GM18858 (cell line): ENCODE measurements at regions not wholly inside any gene's neighbourhood (a gene's known extent, or its start where the extent isn't known, plus 50 kb on each side); places are given as distances from the start of the nearest gene placed in this dataset.
A peak's percentile ranks its signal among the peaks of the same experiment; 100 is the strongest.

Experiments used
- ATAC-seq: cut with Tn5 transposase; IDR thresholded peaks from one replicate; pipeline ENCODE4 v1.9.1; 2021; ENCODE audit not compliant: unreplicated experiment

DNA sequence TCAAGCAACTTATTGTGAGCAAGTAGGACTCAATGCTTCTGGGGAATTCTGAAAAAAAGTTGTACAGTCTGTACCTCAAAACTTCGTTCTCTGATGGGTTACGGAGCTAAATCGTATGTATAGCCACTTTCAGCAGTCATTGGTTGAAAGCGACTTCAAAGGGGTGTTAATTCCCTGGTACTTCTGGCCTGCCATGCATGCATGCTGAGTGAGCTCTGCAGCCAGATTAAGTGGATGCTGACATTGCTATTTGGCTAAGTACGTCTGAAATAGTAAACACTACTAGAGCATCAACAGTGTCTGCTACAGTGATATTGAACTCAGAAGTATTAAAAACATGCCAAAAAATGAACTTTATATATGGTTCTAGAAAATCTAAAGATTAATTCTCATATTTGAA, 1183.1 kb upstream of the PCDH20 start:
- ATAC-seq, result no peak

DNA sequence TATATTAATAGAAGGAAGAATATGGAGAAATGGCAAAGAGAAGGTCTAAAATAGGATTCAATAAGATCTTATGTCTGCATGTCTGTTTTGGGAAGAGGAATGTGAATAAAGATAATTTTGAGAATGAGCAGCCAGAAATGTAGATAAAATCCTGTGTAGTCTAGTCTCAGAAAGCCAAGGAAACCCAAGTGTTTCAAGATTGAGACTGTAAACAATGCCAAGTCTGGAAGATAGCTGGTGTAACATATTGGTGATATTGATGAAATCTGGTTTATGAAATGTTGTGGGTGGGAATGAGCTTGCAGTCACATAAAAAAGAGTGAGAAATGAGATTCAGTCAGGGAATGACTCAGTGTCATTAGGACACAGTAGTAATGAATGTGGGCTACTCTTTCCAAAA, 1180.3 kb upstream of the PCDH20 start:
- no peak for ATAC-seq

- no peak for ATAC-seq
Observed at GRCh38 chr13:62593804-62594203, 1178.2 kb upstream of the PCDH20 start.

DNA sequence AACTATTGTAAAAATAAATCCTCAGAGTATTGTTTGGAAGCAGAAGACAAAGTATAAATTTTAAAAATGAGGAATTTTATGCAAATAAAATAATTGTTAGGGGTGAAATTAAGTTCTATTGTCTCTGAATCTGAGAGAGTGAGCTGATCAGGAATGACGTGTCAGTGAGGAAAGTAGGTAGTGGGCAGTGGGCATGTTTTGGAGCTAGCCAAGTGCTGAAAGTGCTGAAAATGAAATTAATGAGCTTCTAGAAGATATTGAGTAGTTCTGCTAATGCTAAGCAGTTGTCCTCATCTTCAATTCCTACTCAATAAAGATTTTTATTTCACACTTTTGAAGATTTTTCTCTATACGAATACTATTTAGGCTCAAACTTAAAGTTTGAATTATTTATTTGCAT, 1167.8 kb upstream of the PCDH20 start:
- no peak for ATAC-seq

GRCh38 chr13:62578402-62578801, 1162.8 kb upstream of the PCDH20 start:
- ATAC-seq, result no peak

GRCh38 chr13:62564770-62565169, 1149.1 kb upstream of the PCDH20 start:
- ATAC-seq, result no peak

DNA sequence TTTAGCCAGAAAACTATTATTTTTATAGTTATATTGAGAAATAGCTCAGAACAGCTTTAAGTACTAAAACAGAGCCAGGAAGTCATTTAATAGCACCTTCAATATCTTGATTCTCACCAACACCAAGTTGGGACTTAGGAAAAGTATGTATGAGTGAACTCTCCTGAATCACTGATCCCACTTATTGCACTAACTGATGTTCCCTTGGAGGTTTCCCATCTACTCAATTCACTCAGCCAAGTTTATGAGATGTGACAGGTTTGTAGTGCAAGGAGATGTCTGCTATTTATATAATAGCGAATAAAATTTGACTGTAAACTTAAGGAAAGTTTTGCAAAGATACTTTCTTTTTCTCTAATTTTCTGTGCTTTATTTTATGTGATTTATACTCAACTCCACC, 1147.6 kb upstream of the PCDH20 start:
- ATAC-seq, result no peak

GRCh38 chr13:62556978-62557377, 1141.3 kb upstream of the PCDH20 start:
- no peak for ATAC-seq

- ATAC-seq, result no peak
Observed at GRCh38 chr13:62551588-62551987, 1135.9 kb upstream of the PCDH20 start.

DNA sequence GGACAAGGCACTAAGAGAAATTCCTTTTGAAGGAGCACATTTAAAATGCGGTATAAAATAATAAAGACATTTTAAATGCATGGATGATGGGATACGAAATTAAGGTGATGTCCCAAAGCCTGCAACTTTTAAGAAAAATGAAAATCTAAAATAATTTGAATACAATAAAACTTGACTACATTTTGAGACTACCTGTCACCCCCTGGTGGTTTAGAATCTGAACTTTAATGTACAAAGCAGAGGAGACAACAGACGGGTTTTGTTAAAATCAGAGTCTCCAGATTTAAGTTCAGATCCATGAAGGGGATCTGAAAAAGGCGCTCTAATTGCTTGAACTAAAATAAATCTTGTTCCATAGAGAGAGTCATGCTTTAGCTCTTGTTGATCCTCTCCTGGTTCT, 1129.3 kb upstream of the PCDH20 start:
- ATAC-seq, result no peak

DNA sequence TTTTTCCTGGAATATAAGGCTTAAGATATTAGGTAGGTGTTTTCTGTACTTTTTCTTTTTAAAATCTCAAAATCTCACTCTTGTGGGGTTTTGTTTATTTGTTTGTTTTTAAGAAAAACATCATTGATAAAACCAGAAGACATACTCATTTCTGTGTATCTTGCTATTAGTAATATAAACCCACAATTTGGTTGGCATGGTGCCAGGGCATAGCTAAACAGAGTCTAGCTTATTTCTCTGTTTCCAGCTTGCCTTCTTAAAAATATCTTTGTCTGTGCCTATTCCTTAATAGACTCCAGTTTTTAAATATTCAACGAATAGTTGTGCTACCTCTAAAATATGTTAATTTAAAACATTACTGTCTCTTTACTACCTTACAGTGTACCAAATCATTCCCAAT, 1121.9 kb upstream of the PCDH20 start:
- no peak for ATAC-seq

DNA sequence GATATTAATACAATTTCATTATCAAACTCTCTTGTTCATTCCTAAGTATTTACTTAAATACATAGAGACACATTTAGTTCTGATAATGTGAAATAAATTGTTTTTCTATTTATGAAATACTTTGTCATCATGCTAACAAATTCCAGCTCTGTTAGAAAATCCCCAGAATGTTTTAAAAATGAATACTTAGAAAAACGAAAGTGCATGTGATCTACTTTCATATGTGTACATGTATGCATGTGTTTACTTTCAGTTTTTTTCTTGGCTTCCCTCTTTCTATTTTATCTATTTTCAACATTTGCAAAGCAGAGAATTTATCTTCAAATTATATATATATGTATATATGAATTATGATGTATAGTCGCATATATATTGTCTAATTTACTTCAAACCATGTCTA, 1110.0 kb upstream of the PCDH20 start:
- ATAC-seq, result peak; percentile 17

GRCh38 chr13:62524498-62524897, 1108.8 kb upstream of the PCDH20 start:
- peak; percentile 32 for ATAC-seq

DNA sequence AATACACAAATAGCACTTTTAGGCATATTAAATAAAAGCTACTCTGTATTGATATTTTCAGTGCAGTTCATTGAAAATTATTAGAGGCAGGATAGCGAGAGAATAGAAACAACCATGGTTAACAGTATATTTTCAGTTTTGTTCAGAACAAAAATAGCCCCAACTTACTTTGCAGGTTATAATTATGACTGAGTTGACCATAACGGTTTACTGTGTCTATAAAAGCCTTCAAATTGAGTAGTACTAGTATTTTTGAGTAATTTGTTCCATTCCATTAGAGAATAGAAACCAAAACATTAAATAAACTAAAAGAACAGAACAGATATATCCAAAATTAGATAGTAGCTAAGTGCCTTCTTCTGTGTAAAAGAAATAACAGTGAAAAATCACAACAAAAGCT, 1108.4 kb upstream of the PCDH20 start:
- ATAC-seq, result peak; percentile 86

DNA sequence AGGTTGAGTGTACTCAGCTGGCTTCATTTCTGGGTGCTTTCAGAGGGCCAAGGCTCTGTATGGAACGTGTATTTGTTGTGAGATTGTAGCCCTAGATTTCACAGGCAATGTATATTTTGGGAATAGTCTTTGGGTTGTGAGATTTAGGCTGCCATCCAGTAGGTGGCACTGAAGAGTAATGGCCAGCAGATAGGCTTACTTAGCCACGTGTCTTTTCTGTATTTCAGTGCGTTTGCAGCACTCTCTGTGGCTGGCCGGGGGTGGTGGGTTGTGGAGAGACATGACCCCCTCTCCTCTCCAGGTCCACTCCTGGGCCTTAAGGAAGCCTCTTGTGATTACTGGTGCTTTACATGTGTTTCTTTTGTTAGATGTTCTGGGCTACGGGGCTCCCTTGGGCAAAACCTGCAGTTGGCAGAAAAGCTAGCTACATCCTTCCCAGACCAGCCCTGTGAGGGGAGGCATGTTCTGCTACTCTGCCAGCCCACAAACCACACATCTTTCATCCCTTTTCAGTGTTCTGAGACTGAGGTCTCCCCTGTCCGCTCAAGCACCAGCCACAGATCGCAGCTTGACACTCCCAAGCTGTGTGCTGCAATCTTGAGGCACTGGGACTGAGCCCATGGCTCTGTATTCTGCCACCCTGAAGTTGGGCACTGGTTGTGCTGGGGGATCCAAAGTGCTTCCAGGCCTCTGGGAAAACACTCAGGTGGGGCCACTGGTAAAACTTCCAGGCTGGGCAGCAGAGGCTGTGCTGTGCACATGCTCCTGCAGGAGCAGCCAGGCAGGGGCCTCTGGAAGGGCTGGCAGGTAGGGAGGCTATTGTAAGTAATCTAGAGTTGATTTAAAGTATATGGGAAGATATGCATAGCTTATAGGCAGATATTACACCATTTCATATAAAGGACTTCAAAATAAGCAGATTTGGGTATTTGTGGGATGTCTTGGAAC, 1096.8 kb upstream of the PCDH20 start:
- peak; percentile 89 for ATAC-seq

- peak; percentile 27 for ATAC-seq
Observed at GRCh38 chr13:62510906-62511655, 1095.4 kb upstream of the PCDH20 start.

DNA sequence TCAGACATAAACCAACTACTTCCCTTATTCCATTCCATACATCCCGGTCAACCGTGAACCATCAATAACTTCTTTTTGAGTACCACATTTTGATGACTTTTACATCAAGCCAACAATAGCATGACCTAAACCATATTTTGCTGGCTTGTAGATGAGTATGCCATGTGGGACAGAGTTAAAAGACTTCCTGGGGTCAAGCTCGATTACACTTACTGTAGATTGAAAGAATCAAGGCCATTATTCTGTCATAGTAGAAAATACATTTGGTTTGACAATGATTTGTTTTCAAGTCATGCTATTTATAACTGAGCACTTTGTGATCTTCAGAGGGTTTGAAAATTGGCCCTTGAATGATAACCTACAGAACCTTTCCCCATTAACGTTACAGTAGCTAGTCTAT, 1086.9 kb upstream of the PCDH20 start:
- no peak for ATAC-seq

- ATAC-seq, result no peak
Observed at GRCh38 chr13:62489731-62490130, 1074.1 kb upstream of the PCDH20 start.

DNA sequence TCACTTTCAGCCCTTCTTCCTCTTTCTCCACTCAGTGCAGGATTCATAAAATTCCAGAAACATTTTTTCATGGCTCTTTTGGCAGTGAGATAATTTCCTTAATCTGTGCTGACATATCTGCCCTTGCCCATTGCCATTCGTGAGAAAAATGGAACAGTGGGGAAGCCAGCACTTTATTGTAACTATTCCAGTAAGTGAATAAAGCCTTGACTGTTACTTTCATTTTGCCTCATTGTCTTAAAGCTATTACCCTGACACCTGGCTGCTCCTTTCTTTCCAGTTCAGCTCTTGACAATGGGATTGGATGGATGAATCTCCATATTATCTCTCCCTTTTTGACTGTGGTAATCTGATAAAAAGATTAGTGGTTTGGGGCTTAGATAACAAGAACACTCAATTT, 1068.1 kb upstream of the PCDH20 start:
- no peak for ATAC-seq

DNA sequence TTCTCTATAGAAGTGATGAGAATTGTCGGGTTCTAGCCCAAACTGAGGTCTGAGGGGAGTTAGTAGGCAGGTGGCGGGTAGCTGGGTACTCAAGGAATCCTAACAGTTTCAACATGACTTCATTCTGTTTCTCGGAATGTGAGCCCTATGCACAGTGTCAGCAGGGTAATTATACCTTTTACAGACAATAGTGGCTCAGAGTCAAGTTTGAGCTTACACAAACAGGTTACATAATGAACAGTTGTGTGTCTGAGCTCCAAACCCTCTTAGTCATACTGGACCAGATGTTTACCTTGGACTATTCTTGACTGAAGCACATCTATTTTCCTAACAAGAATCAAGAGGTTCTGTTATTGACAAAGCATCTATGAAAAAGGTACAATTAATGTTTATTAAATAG, 1066.7 kb upstream of the PCDH20 start:
- no peak for ATAC-seq

GRCh38 chr13:62473944-62474237, 1058.2 kb upstream of the PCDH20 start:
- no peak for ATAC-seq

GRCh38 chr13:62473190-62473943, 1057.7 kb upstream of the PCDH20 start:
- ATAC-seq, result no peak
